HFFc6 (cell line): ENCODE measurements at regions not wholly inside any gene's neighbourhood (a gene's known extent, or its start where the extent isn't known, plus 50 kb on each side); places are given as distances from the start of the nearest gene placed in this dataset.

ENCODE experiments used
- DNase-seq: peaks from one replicate; pipeline ENCODE4 v3.0.0-alpha.2; 2018
- H3K27ac Mint-ChIP-seq: 2 replicates; pipeline ENCODE4 v1.8.0; 2020; ENCODE audit warnings: mild to moderate bottlenecking, mixed read lengths
- H3K27me3 Mint-ChIP-seq: 2 replicates; pipeline ENCODE4 v1.8.0; 2021; ENCODE audit warnings: mild to moderate bottlenecking, moderate library complexity, mixed read lengths; ENCODE audit not compliant: insufficient read depth
- H3K36me3 Mint-ChIP-seq: 2 replicates; pipeline ENCODE4 v1.8.0; 2021; ENCODE audit warnings: low read depth, mixed read lengths
- H3K4me1 Mint-ChIP-seq: 2 replicates; pipeline ENCODE4 v1.8.0; 2020; ENCODE audit warnings: low read depth, mixed read lengths
- H3K4me3 Mint-ChIP-seq: 2 replicates; pipeline ENCODE4 v1.8.0; 2020; ENCODE audit warnings: mild to moderate bottlenecking, moderate library complexity, mixed read lengths
- H3K9me3 Mint-ChIP-seq: 2 replicates; pipeline ENCODE4 v1.8.0; 2020; ENCODE audit warnings: mild to moderate bottlenecking, mixed read lengths
- TF ChIP-seq, protein P1 (sequence below): fragments of 200-600 bp; sonication (generic); IDR thresholded peaks from 2 replicates; pipeline ENCODE4 v1.5.0; 2021; ENCODE audit warnings: antibody characterized with exemption, mild to moderate bottlenecking

DNA sequence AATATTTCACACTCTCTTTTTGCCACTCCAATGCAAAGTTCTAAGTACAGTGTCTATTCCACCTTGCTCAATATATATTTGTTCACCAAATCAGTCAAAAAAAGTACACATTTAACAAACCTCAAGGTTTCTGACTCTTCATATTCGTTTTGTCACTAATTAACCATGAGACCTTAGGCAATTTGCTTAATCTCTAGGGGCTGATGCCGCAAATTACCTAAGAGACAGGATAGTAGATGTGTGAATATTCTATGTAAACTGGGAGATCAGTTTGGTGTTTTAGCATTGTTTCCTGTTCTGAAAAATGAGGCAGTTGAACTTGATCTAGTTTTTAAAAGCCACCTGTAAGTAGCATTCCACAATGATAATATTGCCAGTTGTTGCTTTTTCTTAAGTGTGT is 182.5 kb upstream of the KCNH8 start:
- no peak overlapping the region for H3K27ac Mint-ChIP-seq
- no peak for DNase-seq
- H3K4me3 Mint-ChIP-seq, result no peak overlapping the region
- TF ChIP-seq, protein P1, sequence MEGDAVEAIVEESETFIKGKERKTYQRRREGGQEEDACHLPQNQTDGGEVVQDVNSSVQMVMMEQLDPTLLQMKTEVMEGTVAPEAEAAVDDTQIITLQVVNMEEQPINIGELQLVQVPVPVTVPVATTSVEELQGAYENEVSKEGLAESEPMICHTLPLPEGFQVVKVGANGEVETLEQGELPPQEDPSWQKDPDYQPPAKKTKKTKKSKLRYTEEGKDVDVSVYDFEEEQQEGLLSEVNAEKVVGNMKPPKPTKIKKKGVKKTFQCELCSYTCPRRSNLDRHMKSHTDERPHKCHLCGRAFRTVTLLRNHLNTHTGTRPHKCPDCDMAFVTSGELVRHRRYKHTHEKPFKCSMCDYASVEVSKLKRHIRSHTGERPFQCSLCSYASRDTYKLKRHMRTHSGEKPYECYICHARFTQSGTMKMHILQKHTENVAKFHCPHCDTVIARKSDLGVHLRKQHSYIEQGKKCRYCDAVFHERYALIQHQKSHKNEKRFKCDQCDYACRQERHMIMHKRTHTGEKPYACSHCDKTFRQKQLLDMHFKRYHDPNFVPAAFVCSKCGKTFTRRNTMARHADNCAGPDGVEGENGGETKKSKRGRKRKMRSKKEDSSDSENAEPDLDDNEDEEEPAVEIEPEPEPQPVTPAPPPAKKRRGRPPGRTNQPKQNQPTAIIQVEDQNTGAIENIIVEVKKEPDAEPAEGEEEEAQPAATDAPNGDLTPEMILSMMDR, result no peak
- H3K36me3 Mint-ChIP-seq, result peaks cover 5% of the 10 kb centered on the region; the same call in 1 of the 2 replicates
- peaks cover 47% of the 10 kb centered on the region for H3K9me3 Mint-ChIP-seq
- H3K27me3 Mint-ChIP-seq, result peaks cover 1% of the 10 kb centered on the region; the same call in 1 of the 2 replicates
- no peaks in the 10 kb centered on the region for H3K4me1 Mint-ChIP-seq

DNA sequence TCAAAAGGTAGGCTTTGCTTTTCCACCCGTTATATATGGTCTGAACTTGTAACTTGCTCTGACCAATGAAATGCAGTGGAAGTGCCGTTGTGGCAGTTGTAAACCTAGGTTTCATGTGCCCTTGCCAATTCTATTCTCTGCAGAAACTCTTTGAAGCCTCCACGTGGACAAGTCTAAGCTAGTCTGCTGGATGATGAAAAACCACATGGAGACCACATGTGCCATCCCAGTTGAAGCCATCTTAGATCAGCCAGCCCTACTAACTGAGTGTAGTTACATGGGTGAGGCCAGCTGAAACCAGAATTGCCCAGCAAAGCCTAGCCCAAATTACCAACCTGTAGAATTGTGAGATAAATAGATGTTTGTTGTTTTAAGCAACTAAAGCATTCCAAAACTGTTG is 183.7 kb upstream of the KCNH8 start:
- H3K27me3 Mint-ChIP-seq, result peaks cover 1% of the 10 kb centered on the region; the same call in 1 of the 2 replicates
- no peak overlapping the region for H3K4me3 Mint-ChIP-seq
- no peak overlapping the region for H3K27ac Mint-ChIP-seq
- peaks cover 41% of the 10 kb centered on the region for H3K9me3 Mint-ChIP-seq
- no peaks in the 10 kb centered on the region for H3K4me1 Mint-ChIP-seq
- TF ChIP-seq, protein P1, result no peak
- DNase-seq, result no peak
- peaks cover 5% of the 10 kb centered on the region; the same call in 1 of the 2 replicates for H3K36me3 Mint-ChIP-seq

DNA sequence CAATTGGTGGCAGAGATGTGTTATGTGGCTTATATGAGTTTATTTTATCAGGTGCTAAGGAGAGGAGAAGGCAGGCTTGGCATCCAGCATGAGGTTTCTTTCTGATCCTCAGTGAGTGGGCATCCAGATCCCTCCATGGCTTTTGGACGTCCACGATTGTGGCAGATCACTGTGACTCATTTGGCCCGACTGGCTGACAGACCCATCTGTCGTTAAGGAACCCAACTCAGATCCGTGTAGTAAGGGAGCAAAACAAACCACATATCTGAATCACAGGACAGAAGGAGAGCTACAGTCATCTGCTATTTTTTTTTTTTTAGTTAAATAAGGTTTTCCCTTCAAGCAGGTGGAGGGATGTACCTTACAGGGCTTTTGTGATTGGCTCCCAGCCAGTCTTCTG is 197.0 kb upstream of the KCNH8 start:
- Mint-ChIP-seq H3K9me3 (peaks cover 45% of the 10 kb centered on the region), H3K4me1 (no peaks in the 10 kb centered on the region), H3K4me3 (no peak overlapping the region), H3K36me3 (0 out of 2 replicates have a peak, but pooled peaks cover 7% of the 10 kb centered on the region), H3K27me3 (no peaks in the 10 kb centered on the region; the same call in 1 of the 2 replicates), H3K27ac (no peak overlapping the region)
- no peak for DNase-seq
- TF ChIP-seq, protein P1, result no peak

- peaks cover 7% of the 10 kb centered on the region; the same call in 1 of the 2 replicates for H3K36me3 Mint-ChIP-seq
- no peak overlapping the region for H3K27ac Mint-ChIP-seq
- TF ChIP-seq, protein P1, result no peak
These were observed 201.8 kb upstream of the KCNH8 start for GRCh38 chr3:18946524-18946923.

DNA sequence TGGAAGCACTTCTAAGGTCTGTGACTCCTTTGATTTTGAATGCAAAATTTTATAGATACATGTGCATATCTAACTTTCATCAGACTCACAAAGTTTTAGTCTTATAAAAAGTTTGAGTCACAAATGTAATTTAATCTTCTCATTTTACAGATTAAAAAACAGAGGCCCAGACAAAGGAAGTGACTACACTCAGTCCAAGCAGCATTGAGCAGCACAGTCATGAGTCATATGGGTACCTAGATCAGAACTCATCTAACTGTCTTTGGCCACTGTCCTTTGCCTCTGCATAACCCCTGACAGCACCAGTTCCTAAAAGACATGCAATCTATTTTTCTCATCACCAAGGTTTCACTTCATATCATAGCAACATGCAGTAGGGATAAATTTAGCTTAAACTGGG is 210.7 kb upstream of the KCNH8 start:
- no peak for DNase-seq
- Mint-ChIP-seq H3K4me3 (no peak overlapping the region), H3K36me3 (no peaks in the 10 kb centered on the region), H3K9me3 (peaks cover 11% of the 10 kb centered on the region; the same call in 1 of the 2 replicates), H3K27me3 (no peaks in the 10 kb centered on the region), H3K4me1 (no peaks in the 10 kb centered on the region), H3K27ac (no peak overlapping the region)
- TF ChIP-seq, protein P1, result no peak

More at GRCh38 chr3:18946524-18946923, 201.8 kb upstream of the KCNH8 start:
- Mint-ChIP-seq H3K4me3 (no peak overlapping the region), H3K4me1 (no peaks in the 10 kb centered on the region), H3K9me3 (peaks cover 50% of the 10 kb centered on the region), H3K27me3 (no peaks in the 10 kb centered on the region; the same call in 1 of the 2 replicates)
- no peak for DNase-seq

GRCh38 chr3:18919158-18919557 is 229.2 kb upstream of the KCNH8 start:
- Mint-ChIP-seq H3K27me3 (no peaks in the 10 kb centered on the region), H3K9me3 (peaks cover 45% of the 10 kb centered on the region), H3K4me3 (no peak overlapping the region), H3K36me3 (no peaks in the 10 kb centered on the region), H3K4me1 (no peaks in the 10 kb centered on the region), H3K27ac (no peak overlapping the region)
- DNase-seq, result no peak
- TF ChIP-seq, protein P1, result no peak
